AG04450 (cell line): ENCODE measurements at regions not wholly inside any gene's neighbourhood (a gene's known extent, or its start where the extent isn't known, plus 50 kb on each side); places are given as distances from the start of the nearest gene placed in this dataset.

Experiments used
- CTCF ChIA-PET: fragments of 300-600, 350-600 bp; formaldehyde crosslinking; extraction: SDS; loops from one replicate; lab custom pipeline; 2022; ENCODE audit warnings: antibody characterized with exemption, inconsistent platforms; lab: Charles Lee
- POLR2A ChIA-PET: fragments of 350-600 bp; formaldehyde crosslinking; extraction: SDS; loops from one replicate; lab custom pipeline; 2021; ENCODE audit warnings: antibody characterized with exemption, inconsistent platforms; lab: Yijun Ruan, JAX
- DNase-seq: peaks from one replicate; pipeline ENCODE4 v3.0.0-alpha.2; 2011; ENCODE audit warnings: low read depth, low spot score
- H3K27ac ChIP-seq: one replicate; pipeline ENCODE4 v1.5.1; 2012; ENCODE audit warnings: low read depth, low read length, control low read depth
- H3K27me3 ChIP-seq: one replicate; pipeline ENCODE4 v1.6.0; 2012; ENCODE audit warnings: low read length; ENCODE audit not compliant: control insufficient read depth, insufficient read depth
- H3K4me3 ChIP-seq: 2 replicates; pipeline ENCODE4 v1.5.1; 2011; ENCODE audit warnings: mild to moderate bottlenecking, low read depth, low read length, control low read depth
- H3K9me3 ChIP-seq: 2 replicates; pipeline ENCODE4 v1.5.1; 2012; ENCODE audit warnings: low read length; ENCODE audit not compliant: control insufficient read depth, insufficient read depth
- TF ChIP-seq, protein P1 (sequence below): IDR thresholded peaks from 2 replicates; pipeline ENCODE4 v1.5.1; 2011; ENCODE audit warnings: low read depth, low read length, control low read depth, inconsistent platforms

DNA sequence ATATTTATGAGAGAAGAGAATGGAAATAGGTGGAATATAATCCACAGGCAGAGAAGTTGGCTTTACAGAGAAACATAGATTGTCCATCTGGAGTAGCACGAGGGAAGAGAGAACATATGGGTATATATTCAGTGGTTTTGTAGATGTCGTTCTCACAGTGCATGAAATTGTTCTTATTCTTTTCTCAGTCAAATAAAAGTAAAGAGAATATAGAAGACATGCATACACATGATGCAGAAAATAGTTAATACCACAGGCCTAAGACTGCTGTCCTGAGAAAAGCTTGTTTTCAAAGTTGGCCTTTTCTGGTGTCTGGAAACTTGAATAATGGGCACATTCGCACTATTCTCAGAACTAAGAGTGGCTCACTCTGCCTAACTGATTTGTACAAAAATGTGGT is 378.1 kb downstream of the GABRG1 start:
- no peak for DNase-seq
- H3K27me3 ChIP-seq: no peaks in the 10 kb centered on the region
- H3K27ac ChIP-seq: no peak overlapping the region
- H3K4me3 ChIP-seq: no peak overlapping the region
- POLR2A ChIA-PET: no interaction called here
- CTCF ChIA-PET: no interaction called here
- H3K9me3 ChIP-seq: no peaks in the 10 kb centered on the region
- TF ChIP-seq, protein P1, sequence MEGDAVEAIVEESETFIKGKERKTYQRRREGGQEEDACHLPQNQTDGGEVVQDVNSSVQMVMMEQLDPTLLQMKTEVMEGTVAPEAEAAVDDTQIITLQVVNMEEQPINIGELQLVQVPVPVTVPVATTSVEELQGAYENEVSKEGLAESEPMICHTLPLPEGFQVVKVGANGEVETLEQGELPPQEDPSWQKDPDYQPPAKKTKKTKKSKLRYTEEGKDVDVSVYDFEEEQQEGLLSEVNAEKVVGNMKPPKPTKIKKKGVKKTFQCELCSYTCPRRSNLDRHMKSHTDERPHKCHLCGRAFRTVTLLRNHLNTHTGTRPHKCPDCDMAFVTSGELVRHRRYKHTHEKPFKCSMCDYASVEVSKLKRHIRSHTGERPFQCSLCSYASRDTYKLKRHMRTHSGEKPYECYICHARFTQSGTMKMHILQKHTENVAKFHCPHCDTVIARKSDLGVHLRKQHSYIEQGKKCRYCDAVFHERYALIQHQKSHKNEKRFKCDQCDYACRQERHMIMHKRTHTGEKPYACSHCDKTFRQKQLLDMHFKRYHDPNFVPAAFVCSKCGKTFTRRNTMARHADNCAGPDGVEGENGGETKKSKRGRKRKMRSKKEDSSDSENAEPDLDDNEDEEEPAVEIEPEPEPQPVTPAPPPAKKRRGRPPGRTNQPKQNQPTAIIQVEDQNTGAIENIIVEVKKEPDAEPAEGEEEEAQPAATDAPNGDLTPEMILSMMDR: no peak

DNA sequence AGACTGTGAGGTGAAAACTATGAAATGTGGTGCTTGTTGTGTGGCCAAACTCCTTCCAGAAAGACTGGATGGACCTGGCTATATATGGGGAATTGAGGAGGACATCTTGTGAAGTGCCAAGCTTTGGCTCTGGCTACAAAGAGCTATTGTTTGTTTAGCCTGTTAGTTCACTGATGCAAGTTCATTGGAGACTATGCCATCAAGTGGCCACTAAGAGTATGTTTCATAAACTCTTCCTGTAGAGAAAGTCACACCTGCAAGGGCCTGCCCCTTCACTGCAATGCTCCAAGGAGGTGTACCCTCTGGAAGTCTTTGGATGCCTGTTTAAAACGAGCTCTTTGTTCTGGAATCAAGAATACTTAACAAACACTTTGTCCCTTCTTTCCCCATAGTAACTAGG is 382.0 kb downstream of the GABRG1 start:
- POLR2A ChIA-PET: no interaction called here

DNA sequence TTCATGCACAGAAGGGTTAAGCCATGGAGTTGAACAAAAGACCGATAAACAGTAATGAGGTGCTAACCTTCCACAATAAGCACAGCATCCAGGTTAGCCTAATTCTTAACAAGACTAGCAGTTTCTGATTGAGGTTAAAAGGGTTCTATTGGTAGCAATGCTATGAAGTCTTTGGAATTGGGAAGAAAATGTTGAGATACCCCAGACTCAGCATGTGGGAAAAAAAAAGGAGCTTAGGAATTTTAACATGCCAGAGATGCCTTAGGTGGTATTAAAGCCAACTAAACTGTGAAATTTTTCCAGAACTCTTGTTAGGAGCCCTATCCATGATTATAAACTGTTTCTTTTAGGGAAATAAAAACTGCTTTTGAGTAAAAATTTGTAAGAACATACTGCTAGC is 391.7 kb downstream of the GABRG1 start:
- no peaks in the 10 kb centered on the region for H3K27me3 ChIP-seq
- DNase-seq: no peak
- no peak overlapping the region for H3K4me3 ChIP-seq
- ChIA-PET CTCF (no interaction called here), POLR2A (no interaction called here)
- H3K27ac ChIP-seq: no peak overlapping the region
- TF ChIP-seq, protein P1: no peak
- peaks cover 4% of the 10 kb centered on the region; the same call in 1 of the 2 replicates for H3K9me3 ChIP-seq

More for the DNA sequence above, 382.0 kb downstream of the GABRG1 start:
- CTCF ChIA-PET: no interaction called here
- Histone ChIP-seq H3K27ac (no peak overlapping the region), H3K4me3 (no peak overlapping the region), H3K27me3 (no peaks in the 10 kb centered on the region), H3K9me3 (no peaks in the 10 kb centered on the region)
- TF ChIP-seq, protein P1: no peak
- DNase-seq: no peak

DNA sequence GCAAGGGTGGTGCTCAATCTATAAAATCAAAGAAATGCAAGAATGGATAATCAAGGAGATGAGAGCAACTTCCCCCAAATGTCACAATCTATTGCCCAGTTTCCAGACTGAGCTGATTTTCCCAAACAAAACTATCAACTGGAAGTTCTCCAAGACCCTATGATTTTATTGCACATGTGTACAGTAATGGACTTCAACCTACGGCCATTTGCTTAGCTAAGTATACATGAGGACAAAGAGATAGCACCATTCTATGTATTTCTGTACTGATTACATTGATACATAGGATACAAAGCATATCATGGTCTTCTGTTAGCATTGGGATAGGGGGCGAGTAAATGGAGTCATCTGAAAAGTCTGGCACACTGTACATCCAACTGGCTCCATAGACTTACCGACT is 407.8 kb downstream of the GABRG1 start:
- H3K9me3 ChIP-seq: peaks cover 8% of the 10 kb centered on the region
- no peaks in the 10 kb centered on the region for H3K27me3 ChIP-seq
- DNase-seq: no peak
- POLR2A ChIA-PET: no interaction called here
- TF ChIP-seq, protein P1: no peak
- no peak overlapping the region for H3K27ac ChIP-seq
- no peak overlapping the region for H3K4me3 ChIP-seq
- CTCF ChIA-PET: no interaction called here

DNA sequence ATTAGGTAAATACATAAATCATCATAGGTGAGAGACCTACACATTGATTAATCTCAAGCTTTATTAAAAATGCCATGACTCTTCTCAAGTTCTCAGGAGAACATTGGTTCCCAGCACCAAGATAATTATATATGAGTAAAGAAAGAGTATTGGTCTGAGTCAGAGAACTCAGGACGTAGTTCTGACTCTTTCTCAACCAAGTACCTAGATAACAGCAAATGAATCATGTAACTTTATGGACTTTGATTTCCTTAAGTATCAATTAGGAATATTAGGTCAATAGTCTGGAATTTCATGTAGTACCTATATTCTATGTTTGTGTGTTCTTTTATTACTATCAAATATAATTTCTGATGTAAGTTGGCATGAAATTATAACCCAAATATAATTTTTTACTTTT is 409.9 kb downstream of the GABRG1 start:
- CTCF ChIA-PET: no interaction called here
- POLR2A ChIA-PET: no interaction called here
- no peak overlapping the region for H3K4me3 ChIP-seq
- TF ChIP-seq, protein P1: no peak
- no peaks in the 10 kb centered on the region for H3K27me3 ChIP-seq
- no peak for DNase-seq
- H3K27ac ChIP-seq: no peak overlapping the region
- peaks cover 8% of the 10 kb centered on the region for H3K9me3 ChIP-seq
